Kidney (tissue), 13 donors: ENCODE measurements at regions not wholly inside any gene's neighbourhood (a gene's known extent, or its start where the extent isn't known, plus 50 kb on each side); places are given as distances from the start of the nearest gene placed in this dataset.
A peak's percentile ranks its signal among the peaks of the same experiment; 100 is the strongest.

Source experiments
- DNase-seq, 5 donors: peaks; one replicate each; pipeline ENCODE4 v3.0.0-alpha.2; 2013 to 2020
- FAIRE-seq: peaks from 2 replicates; lab custom pipeline; 2012; peaks lifted over from hg19 to GRCh38; lab: Jason Lieb, UNC
- H3K27ac ChIP-seq, 2 donors: one replicate each; pipeline ENCODE4 v1.7.0; 2013; ENCODE audit warnings: low read depth in 2 of 2, low read length in 2 of 2, inconsistent platforms in 1 of 2
- H3K27me3 ChIP-seq: one replicate; pipeline ENCODE4 v1.7.1; 2013; ENCODE audit warnings: low read length, inconsistent platforms; ENCODE audit not compliant: control insufficient read depth, insufficient read depth
- H3K36me3 ChIP-seq, 3 donors: one replicate each; pipeline versions ENCODE4 v1.7.0 to v1.7.1; 2013; ENCODE audit warnings: low read length in 3 of 3, control low read depth in 1 of 3, inconsistent platforms in 1 of 3; ENCODE audit not compliant: insufficient read depth in 3 of 3, control insufficient read depth in 2 of 3
- H3K4me1 ChIP-seq, 3 donors: one replicate each; pipeline versions ENCODE4 v1.7.0 to v1.7.1; 2013; ENCODE audit warnings: low read length in 3 of 3, inconsistent platforms in 1 of 3, low read depth in 1 of 3; ENCODE audit not compliant: control insufficient read depth in 2 of 3, insufficient read depth in 2 of 3
- H3K4me3 ChIP-seq, 3 donors: one replicate each; pipeline versions ENCODE4 v1.7.0 to v1.8.1; 2013; ENCODE audit warnings: low read length in 3 of 3, control low read depth in 1 of 3, inconsistent platforms in 1 of 3
- H3K9ac ChIP-seq, 3 donors: one replicate each; pipeline versions ENCODE4 v1.7.0 to v1.7.1; 2013; ENCODE audit warnings: low read length in 3 of 3, control low read depth in 1 of 3, inconsistent platforms in 1 of 3
- H3K9me3 ChIP-seq, 3 donors: one replicate each; pipeline versions ENCODE4 v1.7.0 to v1.7.1; 2013; ENCODE audit warnings: low read length in 3 of 3, control low read depth in 1 of 3, inconsistent platforms in 1 of 3; ENCODE audit not compliant: control insufficient read depth in 2 of 3, insufficient read depth in 1 of 3
- intact Hi-C: fragments of 100-400 bp; cut with DNase I; formaldehyde crosslinking; loops from one replicate; pipeline ENCODE4 v1.11.1; 2022
- TF ChIP-seq, protein P1 (sequence below): IDR thresholded peaks from 3 replicates; pipeline ENCODE4 v1.5.1; 2012; ENCODE audit warnings: mild to moderate bottlenecking, moderate library complexity, borderline replicate concordance; ENCODE audit not compliant: insufficient read depth; ENCODE audit errors: extremely low read depth
- donor health status: control.
- donor health status: control.
- donor health status: control.
- donor health status: control.
- donor health status: control.
- donor health status: DM: yes; HTN: yes; CAD: no.
- donor health status: Normal renal cell carcinoma (clear cell type).

DNA sequence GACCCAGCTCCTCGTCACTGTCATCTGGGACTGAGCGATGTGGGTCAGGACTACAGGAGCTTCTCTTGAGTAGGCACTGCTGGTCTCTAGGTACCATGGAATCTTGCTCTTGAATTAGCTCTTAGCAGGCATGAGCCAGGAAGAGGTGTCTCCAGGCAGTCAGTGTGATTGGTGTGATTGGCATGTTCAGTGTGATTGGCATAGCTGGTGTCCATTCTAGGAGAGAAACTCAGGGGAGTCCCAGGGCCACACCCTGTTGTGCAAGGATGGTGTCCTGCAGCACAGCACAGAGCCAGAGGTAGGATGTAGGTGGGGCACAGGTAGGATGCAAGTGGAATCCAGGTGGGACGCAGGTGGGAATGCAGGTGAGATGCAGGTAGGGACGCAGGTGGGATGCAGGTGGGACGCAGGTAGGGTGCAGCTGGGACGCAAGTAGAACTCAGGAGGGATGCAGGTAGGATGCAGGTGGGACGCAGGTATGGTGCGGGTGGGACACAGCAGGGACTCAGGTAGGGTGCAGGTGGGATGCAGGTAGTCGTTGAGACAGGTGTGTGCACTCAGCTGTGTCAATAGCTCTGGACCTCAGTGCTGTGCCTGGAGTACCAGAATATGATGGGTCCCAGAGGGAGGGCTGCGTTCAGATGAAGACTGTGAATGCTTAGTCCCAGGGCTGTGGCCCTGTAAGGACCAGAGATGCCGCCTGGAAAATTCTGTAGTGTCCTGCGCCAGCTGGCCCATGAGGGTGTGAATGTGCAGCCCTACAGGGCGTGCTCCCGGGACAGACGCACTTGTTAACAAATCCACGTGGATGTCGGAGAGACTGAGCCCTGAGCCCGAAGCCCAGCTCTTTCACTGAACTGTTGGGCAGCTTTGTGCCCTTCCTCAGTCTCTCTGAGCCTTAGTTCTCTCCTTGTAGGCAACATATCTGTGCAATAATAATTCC, 248.2 kb upstream of the PITRM1 start:
- Histone ChIP-seq H3K4me1 (peaks cover 0 to 6% (median 5%) of the 10 kb centered on the region in 3 donors), H3K36me3 (no peaks in the 10 kb centered on the region), H3K27ac (no peak overlapping the region), H3K4me3 (no peak overlapping the region), H3K9ac (no peak overlapping the region), H3K9me3 (no peaks in the 10 kb centered on the region), H3K27me3 (no peaks in the 10 kb centered on the region)
- FAIRE-seq (no peak), DNase-seq (no peak)
- intact Hi-C loops: no loop called here
- TF ChIP-seq, protein P1, sequence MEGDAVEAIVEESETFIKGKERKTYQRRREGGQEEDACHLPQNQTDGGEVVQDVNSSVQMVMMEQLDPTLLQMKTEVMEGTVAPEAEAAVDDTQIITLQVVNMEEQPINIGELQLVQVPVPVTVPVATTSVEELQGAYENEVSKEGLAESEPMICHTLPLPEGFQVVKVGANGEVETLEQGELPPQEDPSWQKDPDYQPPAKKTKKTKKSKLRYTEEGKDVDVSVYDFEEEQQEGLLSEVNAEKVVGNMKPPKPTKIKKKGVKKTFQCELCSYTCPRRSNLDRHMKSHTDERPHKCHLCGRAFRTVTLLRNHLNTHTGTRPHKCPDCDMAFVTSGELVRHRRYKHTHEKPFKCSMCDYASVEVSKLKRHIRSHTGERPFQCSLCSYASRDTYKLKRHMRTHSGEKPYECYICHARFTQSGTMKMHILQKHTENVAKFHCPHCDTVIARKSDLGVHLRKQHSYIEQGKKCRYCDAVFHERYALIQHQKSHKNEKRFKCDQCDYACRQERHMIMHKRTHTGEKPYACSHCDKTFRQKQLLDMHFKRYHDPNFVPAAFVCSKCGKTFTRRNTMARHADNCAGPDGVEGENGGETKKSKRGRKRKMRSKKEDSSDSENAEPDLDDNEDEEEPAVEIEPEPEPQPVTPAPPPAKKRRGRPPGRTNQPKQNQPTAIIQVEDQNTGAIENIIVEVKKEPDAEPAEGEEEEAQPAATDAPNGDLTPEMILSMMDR: no peak

DNA sequence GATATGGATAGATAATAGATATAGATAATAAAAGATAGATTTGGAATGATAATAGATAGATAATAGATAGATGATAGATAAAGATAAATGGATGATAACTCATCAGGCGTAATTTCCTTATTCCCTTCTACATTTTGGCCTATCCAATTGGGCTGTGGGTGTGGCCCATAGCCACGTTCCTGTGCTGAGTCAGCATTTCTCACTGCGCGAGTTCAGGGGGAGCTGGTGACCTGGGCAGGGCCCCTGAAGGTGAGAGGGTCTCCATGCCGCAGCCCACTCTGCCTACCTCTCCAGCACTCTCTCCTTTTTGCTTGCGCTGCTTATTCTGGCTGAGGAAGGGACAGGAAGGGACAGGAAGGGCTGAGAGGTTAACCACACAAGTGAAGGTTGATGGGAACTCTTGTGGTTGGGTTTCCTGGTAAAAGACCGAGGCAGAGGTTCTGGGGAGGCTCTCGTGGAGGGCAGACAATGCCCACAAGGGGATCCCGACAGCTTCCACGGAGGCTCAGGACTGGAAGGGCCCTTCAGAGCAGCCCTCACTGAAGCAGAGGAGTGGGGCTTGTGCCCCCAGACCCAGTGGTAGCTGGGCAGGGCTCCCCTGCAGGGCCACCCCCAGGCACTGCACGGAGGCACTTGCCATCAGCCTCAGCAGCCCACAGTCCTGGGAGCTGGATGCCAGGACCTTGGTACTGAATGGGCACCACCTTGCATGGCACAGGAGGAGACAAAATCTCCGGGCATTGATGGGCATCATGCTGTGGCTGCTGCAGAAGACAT, 247.3 kb upstream of the PITRM1 start:
- Histone ChIP-seq H3K27ac (no peak overlapping the region), H3K4me1 (peaks cover 0 to 5% (median 2%) of the 10 kb centered on the region in 3 donors), H3K4me3 (no peak overlapping the region), H3K27me3 (no peaks in the 10 kb centered on the region), H3K9me3 (no peaks in the 10 kb centered on the region), H3K36me3 (no peaks in the 10 kb centered on the region), H3K9ac (no peak overlapping the region)
- peak in 1 of 5 donors; percentile 26 for DNase-seq
- FAIRE-seq: no peak
- intact Hi-C loops: no loop called here
- TF ChIP-seq, protein P1: no peak

DNA sequence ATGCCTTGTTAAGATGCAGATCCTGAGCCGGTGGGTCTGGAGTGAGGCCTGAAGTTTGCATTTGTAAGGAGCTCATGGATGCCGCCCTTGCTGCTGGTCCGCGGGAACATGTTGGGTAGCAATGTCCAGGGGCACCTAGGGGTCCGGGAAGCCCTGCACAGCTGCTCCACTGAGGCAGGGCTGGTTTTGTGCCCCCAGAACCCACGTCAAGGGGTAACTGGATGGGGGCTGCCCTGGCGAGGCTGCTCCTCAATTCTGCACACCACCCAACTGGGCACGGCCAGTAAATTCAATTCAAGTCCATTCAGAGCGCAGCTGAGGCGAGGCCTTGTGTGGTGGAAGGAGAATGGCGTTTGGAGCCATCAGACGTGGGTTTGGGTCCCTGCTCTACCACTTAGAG, 246.3 kb upstream of the PITRM1 start:
- no peak for FAIRE-seq
- no peak overlapping the region for H3K27ac ChIP-seq
- TF ChIP-seq, protein P1: no peak
- no peak overlapping the region for H3K9ac ChIP-seq
- H3K27me3 ChIP-seq: no peaks in the 10 kb centered on the region
- peaks cover 0 to 5% (median 0%) of the 10 kb centered on the region in 3 donors for H3K4me1 ChIP-seq
- H3K4me3 ChIP-seq: no peak overlapping the region
- no peaks in the 10 kb centered on the region for H3K36me3 ChIP-seq
- no peaks in the 10 kb centered on the region for H3K9me3 ChIP-seq
- DNase-seq: peak in 1 of 5 donors; percentile 40
- intact Hi-C loops: no loop called here
